Choroid plexus epithelial cell (primary cell): ENCODE measurements at regions not wholly inside any gene's neighbourhood (a gene's known extent, or its start where the extent isn't known, plus 50 kb on each side); places are given as distances from the start of the nearest gene placed in this dataset.

Experiments used
- DNase-seq: peaks from one replicate; pipeline ENCODE4 v3.0.0-alpha.2; 2010; ENCODE audit warnings: low read depth
- H3K4me3 ChIP-seq: 2 replicates; pipeline ENCODE4 v1.5.1; 2011; ENCODE audit warnings: low read depth, mild to moderate bottlenecking, control low read depth, low read length, moderate library complexity
- CTCF ChIP-seq: conservative IDR thresholded peaks from 2 replicates; pipeline ENCODE4 v1.5.1; 2011; ENCODE audit warnings: low read depth, mild to moderate bottlenecking, control low read depth, inconsistent platforms, low read length, moderate library complexity

- no peak for TF ChIP-seq CTCF
- H3K4me3 ChIP-seq, result no peak overlapping the region
- DNase-seq, result no peak
These were observed 149.5 kb upstream of the RPS6KA2 start for GRCh38 chr6:166776571-166776970.

- TF ChIP-seq CTCF, result no peak
- H3K4me3 ChIP-seq, result no peak overlapping the region
- DNase-seq, result no peak
These were observed 148.8 kb upstream of the RPS6KA2 start for GRCh38 chr6:166775923-166776220.

- peak; percentile 86 for DNase-seq
- no peak overlapping the region for H3K4me3 ChIP-seq
- peak; percentile 92 for TF ChIP-seq CTCF
These were observed 148.3 kb upstream of the RPS6KA2 start for GRCh38 chr6:166775180-166775922.

GRCh38 chr6:166774770-166775169 lies 147.7 kb upstream of the RPS6KA2 start:
- TF ChIP-seq CTCF, result no peak
- no peak overlapping the region for H3K4me3 ChIP-seq
- DNase-seq, result no peak

GRCh38 chr6:166774292-166774691 lies 147.2 kb upstream of the RPS6KA2 start:
- no peak overlapping the region for H3K4me3 ChIP-seq
- DNase-seq, result no peak
- TF ChIP-seq CTCF, result no peak

- peak; percentile 33 for TF ChIP-seq CTCF
- H3K4me3 ChIP-seq, result no peak overlapping the region
- no peak for DNase-seq
These were observed 145.5 kb upstream of the RPS6KA2 start for GRCh38 chr6:166772518-166772917.

- no peak overlapping the region for H3K4me3 ChIP-seq
- no peak for TF ChIP-seq CTCF
- DNase-seq, result no peak
These were observed 144.7 kb upstream of the RPS6KA2 start for GRCh38 chr6:166771701-166772100.
